Endothelial cell of umbilical vein (primary cell): ENCODE measurements at regions not wholly inside any gene's neighbourhood (a gene's known extent, or its start where the extent isn't known, plus 50 kb on each side); places are given as distances from the start of the nearest gene placed in this dataset.

Experiments
- EZH2 ChIP-seq: IDR thresholded peaks from 2 replicates; pipeline ENCODE4 v1.6.1; 2012; ENCODE audit warnings: borderline replicate concordance, low read depth, mild to moderate bottlenecking, moderate library complexity, low read length, inconsistent platforms; ENCODE audit not compliant: severe bottlenecking
- GATA2 ChIP-seq: IDR thresholded peaks from 2 replicates; pipeline ENCODE4 v1.7.0; 2011; ENCODE audit warnings: low read depth, mild to moderate bottlenecking, moderate library complexity, mixed read lengths, low read length; ENCODE audit not compliant: insufficient read length, insufficient read depth
- JUN ChIP-seq: IDR thresholded peaks from 2 replicates; pipeline ENCODE4 v1.6.1; 2011; ENCODE audit warnings: borderline replicate concordance, low read depth; ENCODE audit not compliant: insufficient read length, insufficient read depth
- POLR2A ChIP-seq: IDR thresholded peaks from 2 replicates; pipeline ENCODE4 v1.6.1; 2012; ENCODE audit warnings: low read depth, mild to moderate bottlenecking, control low read depth, low read length
- POLR2AphosphoS5 ChIP-seq: IDR thresholded peaks from 2 replicates; pipeline ENCODE4 v1.6.1; 2012; ENCODE audit warnings: low read depth, mild to moderate bottlenecking, control low read depth, low read length, moderate library complexity; ENCODE audit not compliant: insufficient read depth
- TF ChIP-seq, protein P1 (sequence below), 2 donors: IDR thresholded peaks; 1 replicate in 1 of 2; 2 replicates in 1 of 2; pipeline ENCODE4 v1.5.1; 2011; ENCODE audit warnings: low read length in 2 of 2, mild to moderate bottlenecking in 2 of 2, moderate library complexity in 2 of 2, control low read depth in 1 of 2, inconsistent platforms in 1 of 2, low read depth in 1 of 2; ENCODE audit not compliant: insufficient read depth in 1 of 2; ENCODE audit errors: extremely low read depth in 1 of 2

DNA sequence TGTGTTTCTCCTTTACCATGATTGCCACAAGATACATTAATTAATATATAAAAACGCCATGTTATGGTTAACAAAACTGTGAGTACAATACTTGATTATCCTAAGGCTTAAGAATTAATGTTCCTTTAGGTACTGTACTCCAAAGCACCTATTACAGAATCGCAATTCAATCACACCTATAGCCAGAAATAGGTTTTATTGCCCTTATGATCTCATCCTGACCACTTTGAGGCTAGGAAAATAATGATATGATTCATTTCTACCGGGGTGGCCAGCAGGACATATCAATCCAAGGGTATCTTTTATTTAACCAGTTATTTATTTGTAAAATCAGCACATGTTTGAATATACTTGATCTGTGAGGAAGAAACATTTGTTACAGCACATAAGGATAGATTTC is 396.6 kb upstream of the GJE1 start:
- TF ChIP-seq POLR2AphosphoS5 (no peak), POLR2A (no peak), EZH2 (no peak), GATA2 (no peak), JUN (no peak)
- TF ChIP-seq, protein P1, sequence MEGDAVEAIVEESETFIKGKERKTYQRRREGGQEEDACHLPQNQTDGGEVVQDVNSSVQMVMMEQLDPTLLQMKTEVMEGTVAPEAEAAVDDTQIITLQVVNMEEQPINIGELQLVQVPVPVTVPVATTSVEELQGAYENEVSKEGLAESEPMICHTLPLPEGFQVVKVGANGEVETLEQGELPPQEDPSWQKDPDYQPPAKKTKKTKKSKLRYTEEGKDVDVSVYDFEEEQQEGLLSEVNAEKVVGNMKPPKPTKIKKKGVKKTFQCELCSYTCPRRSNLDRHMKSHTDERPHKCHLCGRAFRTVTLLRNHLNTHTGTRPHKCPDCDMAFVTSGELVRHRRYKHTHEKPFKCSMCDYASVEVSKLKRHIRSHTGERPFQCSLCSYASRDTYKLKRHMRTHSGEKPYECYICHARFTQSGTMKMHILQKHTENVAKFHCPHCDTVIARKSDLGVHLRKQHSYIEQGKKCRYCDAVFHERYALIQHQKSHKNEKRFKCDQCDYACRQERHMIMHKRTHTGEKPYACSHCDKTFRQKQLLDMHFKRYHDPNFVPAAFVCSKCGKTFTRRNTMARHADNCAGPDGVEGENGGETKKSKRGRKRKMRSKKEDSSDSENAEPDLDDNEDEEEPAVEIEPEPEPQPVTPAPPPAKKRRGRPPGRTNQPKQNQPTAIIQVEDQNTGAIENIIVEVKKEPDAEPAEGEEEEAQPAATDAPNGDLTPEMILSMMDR (IDR thresholded peaks at IDR 0.05; ENCODE audit: extremely low read depth in 1 of 2, insufficient read depth in 1 of 2, low read depth in 1 of 2, low read length in 2 of 2), result no peak
